Astrocyte (in vitro differentiated cells and primary cell): ENCODE measurements at regions not wholly inside any gene's neighbourhood (a gene's known extent, or its start where the extent isn't known, plus 50 kb on each side); places are given as distances from the start of the nearest gene placed in this dataset.

ENCODE experiments used
- DNase-seq: peaks from one replicate; pipeline ENCODE4 v3.0.0-alpha.2; 2010; ENCODE audit warnings: low read depth
- FAIRE-seq: peaks from 2 replicates; lab custom pipeline; 2011; peaks lifted over from hg19 to GRCh38; lab: Jason Lieb, UNC
- H2AFZ ChIP-seq: 2 replicates; pipeline ENCODE4 v1.6.0; 2012; ENCODE audit warnings: low read depth, low read length, inconsistent platforms
- H3K27ac ChIP-seq: 2 replicates; pipeline ENCODE4 v1.5.1; 2011; ENCODE audit warnings: low read depth, low read length, inconsistent platforms
- H3K27me3 ChIP-seq: 2 replicates; pipeline ENCODE4 v1.6.0; 2011; ENCODE audit warnings: low read length, inconsistent platforms; ENCODE audit not compliant: insufficient read depth
- H3K36me3 ChIP-seq: 2 replicates; pipeline ENCODE4 v1.5.1; 2011; ENCODE audit warnings: low read length, inconsistent platforms; ENCODE audit not compliant: insufficient read depth
- H3K4me1 ChIP-seq: 2 replicates; pipeline ENCODE4 v1.5.1; 2011; ENCODE audit warnings: low read length, inconsistent platforms; ENCODE audit not compliant: insufficient read depth
- H3K4me2 ChIP-seq: 2 replicates; pipeline ENCODE4 v1.6.0; 2012; ENCODE audit warnings: low read length, inconsistent platforms
- H3K4me3 ChIP-seq: 2 replicates; pipeline ENCODE4 v1.5.1; 2011; ENCODE audit warnings: low read depth, mild to moderate bottlenecking, low read length, inconsistent platforms; ENCODE audit not compliant: insufficient read depth
- H3K79me2 ChIP-seq: 2 replicates; pipeline ENCODE4 v1.6.0; 2012; ENCODE audit warnings: mild to moderate bottlenecking, low read length, inconsistent platforms; ENCODE audit not compliant: insufficient read depth
- H3K9ac ChIP-seq: 2 replicates; pipeline ENCODE4 v1.6.0; 2012; ENCODE audit warnings: mild to moderate bottlenecking, low read length, inconsistent platforms
- H3K9me3 ChIP-seq: 2 replicates; pipeline ENCODE4 v1.5.1; 2012; ENCODE audit warnings: low read depth, mild to moderate bottlenecking, low read length, inconsistent platforms; ENCODE audit not compliant: insufficient read depth
- H4K20me1 ChIP-seq: 2 replicates; pipeline ENCODE4 v1.6.0; 2012; ENCODE audit warnings: low read length, inconsistent platforms; ENCODE audit not compliant: insufficient read depth
- H3K27ac Mint-ChIP-seq: one replicate; pipeline ENCODE4 v1.8.0; 2021; ENCODE audit warnings: mild to moderate bottlenecking, mixed read lengths; ENCODE audit not compliant: unreplicated experiment
- H3K27me3 Mint-ChIP-seq: one replicate; pipeline ENCODE4 v1.8.0; 2021; ENCODE audit warnings: low read depth, mixed read lengths; ENCODE audit not compliant: unreplicated experiment
- H3K36me3 Mint-ChIP-seq: one replicate; pipeline ENCODE4 v1.8.0; 2021; ENCODE audit warnings: low read depth, mixed read lengths; ENCODE audit not compliant: unreplicated experiment
- H3K4me1 Mint-ChIP-seq: one replicate; pipeline ENCODE4 v1.8.0; 2021; ENCODE audit warnings: low read depth, mixed read lengths; ENCODE audit not compliant: unreplicated experiment
- H3K4me3 Mint-ChIP-seq: one replicate; pipeline ENCODE4 v1.8.0; 2021; ENCODE audit warnings: mild to moderate bottlenecking, moderate library complexity, mixed read lengths; ENCODE audit not compliant: unreplicated experiment
- H3K9me3 Mint-ChIP-seq: one replicate; pipeline ENCODE4 v1.8.0; 2021; ENCODE audit warnings: mild to moderate bottlenecking, mixed read lengths; ENCODE audit not compliant: unreplicated experiment
- EZH2 ChIP-seq: IDR thresholded peaks from 2 replicates; pipeline ENCODE4 v1.6.1; 2012; ENCODE audit warnings: mild to moderate bottlenecking, low read length, inconsistent platforms; ENCODE audit not compliant: insufficient read depth
- TF ChIP-seq, protein P1 (sequence below): IDR thresholded peaks from 2 replicates; pipeline ENCODE4 v1.5.1; 2011; ENCODE audit warnings: low read depth, mild to moderate bottlenecking, inconsistent platforms, low read length, moderate library complexity; ENCODE audit not compliant: insufficient read depth

DNA sequence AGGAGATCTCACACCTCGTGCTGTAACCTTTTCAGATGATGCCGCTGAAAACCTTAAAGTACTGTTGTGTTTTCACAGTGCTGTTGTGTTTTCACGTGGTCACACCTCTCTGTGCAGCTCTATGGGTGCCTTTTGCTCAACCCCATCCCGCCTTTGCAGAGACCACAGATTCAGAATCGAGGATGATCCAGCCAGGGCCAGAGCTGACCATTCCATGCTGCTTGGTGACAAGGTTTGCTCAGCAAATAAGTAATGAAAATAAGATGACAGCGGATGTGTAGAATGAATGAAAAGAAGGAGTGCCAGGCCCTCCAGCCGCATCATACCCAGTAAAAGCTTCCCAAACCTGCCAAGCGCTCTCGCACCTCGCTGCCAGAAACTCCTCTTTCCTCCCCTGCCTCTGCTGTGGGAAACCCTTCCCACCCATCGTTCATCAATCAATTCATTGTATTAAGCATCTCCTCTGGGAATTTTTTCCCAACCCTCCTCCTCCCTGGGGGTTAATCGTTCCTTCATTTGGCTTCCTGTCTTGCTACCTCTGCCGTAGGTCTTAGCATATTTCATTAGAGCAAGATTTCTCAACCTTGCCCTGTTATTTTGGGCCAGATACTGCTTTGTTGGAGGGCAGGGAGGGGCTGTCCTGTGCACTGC lies 93.4 kb upstream of the CRHR1 start:
- no peak overlapping the region for H3K4me2 ChIP-seq

DNA sequence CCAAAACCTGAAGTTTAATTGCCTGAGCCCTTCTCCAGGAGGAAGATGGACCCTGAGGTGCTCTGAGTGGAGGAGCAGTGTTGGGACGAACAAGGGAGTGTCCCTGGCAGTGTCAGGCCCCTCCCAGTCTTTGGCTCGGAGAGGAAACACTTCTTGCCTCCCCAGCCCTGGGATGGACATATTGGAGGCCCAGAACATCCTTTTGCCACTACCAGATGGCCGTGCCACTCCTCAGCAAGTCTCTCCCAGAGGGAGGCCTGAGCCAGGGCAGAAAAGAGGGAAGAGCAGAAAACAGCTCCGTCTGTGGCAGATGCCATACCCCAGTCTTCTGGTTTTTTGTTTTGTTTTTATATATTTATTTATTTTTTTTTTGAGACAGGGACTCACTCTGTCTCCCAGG lies 91.5 kb upstream of the CRHR1 start:
- no peaks in the 10 kb centered on the region for H3K36me3 Mint-ChIP-seq
- peaks cover 25% of the 10 kb centered on the region for H3K27me3 ChIP-seq
- DNase-seq (no peak), FAIRE-seq (no peak)
- no peak overlapping the region for H3K27ac ChIP-seq
- no peak overlapping the region for H3K4me3 Mint-ChIP-seq
- H3K79me2 ChIP-seq: no peaks in the 10 kb centered on the region
- no peaks in the 10 kb centered on the region for H3K4me1 Mint-ChIP-seq
- no peak overlapping the region for H2AFZ ChIP-seq
- H3K27ac Mint-ChIP-seq: no peak overlapping the region
- TF ChIP-seq, protein P1, sequence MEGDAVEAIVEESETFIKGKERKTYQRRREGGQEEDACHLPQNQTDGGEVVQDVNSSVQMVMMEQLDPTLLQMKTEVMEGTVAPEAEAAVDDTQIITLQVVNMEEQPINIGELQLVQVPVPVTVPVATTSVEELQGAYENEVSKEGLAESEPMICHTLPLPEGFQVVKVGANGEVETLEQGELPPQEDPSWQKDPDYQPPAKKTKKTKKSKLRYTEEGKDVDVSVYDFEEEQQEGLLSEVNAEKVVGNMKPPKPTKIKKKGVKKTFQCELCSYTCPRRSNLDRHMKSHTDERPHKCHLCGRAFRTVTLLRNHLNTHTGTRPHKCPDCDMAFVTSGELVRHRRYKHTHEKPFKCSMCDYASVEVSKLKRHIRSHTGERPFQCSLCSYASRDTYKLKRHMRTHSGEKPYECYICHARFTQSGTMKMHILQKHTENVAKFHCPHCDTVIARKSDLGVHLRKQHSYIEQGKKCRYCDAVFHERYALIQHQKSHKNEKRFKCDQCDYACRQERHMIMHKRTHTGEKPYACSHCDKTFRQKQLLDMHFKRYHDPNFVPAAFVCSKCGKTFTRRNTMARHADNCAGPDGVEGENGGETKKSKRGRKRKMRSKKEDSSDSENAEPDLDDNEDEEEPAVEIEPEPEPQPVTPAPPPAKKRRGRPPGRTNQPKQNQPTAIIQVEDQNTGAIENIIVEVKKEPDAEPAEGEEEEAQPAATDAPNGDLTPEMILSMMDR: no peak
- TF ChIP-seq EZH2: no peak
- H3K9me3 ChIP-seq: no peaks in the 10 kb centered on the region
- no peaks in the 10 kb centered on the region for H3K36me3 ChIP-seq
- H3K4me2 ChIP-seq: no peak overlapping the region
- no peaks in the 10 kb centered on the region for H4K20me1 ChIP-seq
- H3K9me3 Mint-ChIP-seq: peaks cover 3% of the 10 kb centered on the region
- no peak overlapping the region for H3K4me3 ChIP-seq
- no peaks in the 10 kb centered on the region for H3K4me1 ChIP-seq
- H3K27me3 Mint-ChIP-seq: peaks cover 58% of the 10 kb centered on the region
- H3K9ac ChIP-seq: no peak overlapping the region

More for the DNA sequence above, 93.4 kb upstream of the CRHR1 start:
- FAIRE-seq (no peak), DNase-seq (no peak)
- Mint-ChIP-seq H3K27ac (no peak overlapping the region), H3K36me3 (no peaks in the 10 kb centered on the region), H3K4me3 (no peak overlapping the region), H3K4me1 (no peaks in the 10 kb centered on the region), H3K27me3 (peaks cover 50% of the 10 kb centered on the region), H3K9me3 (peaks cover 3% of the 10 kb centered on the region)
- no peaks in the 10 kb centered on the region for H3K79me2 ChIP-seq
- no peak overlapping the region for H3K9ac ChIP-seq
- no peak overlapping the region for H3K27ac ChIP-seq
- H3K36me3 ChIP-seq: no peaks in the 10 kb centered on the region
- no peaks in the 10 kb centered on the region for H3K4me1 ChIP-seq
- H3K27me3 ChIP-seq: peaks cover 21% of the 10 kb centered on the region
- no peaks in the 10 kb centered on the region for H4K20me1 ChIP-seq
- no peaks in the 10 kb centered on the region for H3K9me3 ChIP-seq
- TF ChIP-seq, protein P1: no peak
- TF ChIP-seq EZH2: no peak
- H2AFZ ChIP-seq: no peak overlapping the region
- H3K4me3 ChIP-seq: no peak overlapping the region

DNA sequence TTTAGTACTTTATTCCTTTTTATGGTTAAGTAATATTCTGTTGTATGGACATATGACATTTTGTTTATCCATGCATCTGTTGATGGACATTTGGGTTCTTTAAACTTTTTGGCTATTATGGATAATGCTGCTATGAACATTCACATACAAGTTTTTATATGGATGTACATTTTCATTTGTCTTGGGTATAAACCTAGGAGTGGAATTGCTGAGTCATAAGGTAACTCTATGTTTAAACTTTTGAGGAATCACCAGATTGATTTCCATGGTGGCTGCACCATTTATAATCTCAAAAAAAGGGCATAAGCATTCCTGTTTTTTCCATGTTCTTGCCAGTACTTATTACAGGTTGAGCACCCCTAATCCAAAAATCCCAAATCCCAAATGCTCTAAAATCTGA lies 90.3 kb upstream of the CRHR1 start:
- TF ChIP-seq EZH2: no peak
- TF ChIP-seq, protein P1: no peak
- no peak for DNase-seq
- FAIRE-seq: no peak
- Histone ChIP-seq H3K4me2 (no peak overlapping the region), H2AFZ (no peak overlapping the region), H3K36me3 (no peaks in the 10 kb centered on the region), H3K27ac (no peak overlapping the region), H3K9ac (no peak overlapping the region), H3K27me3 (peaks cover 23% of the 10 kb centered on the region), H3K79me2 (no peaks in the 10 kb centered on the region), H3K9me3 (no peaks in the 10 kb centered on the region), H3K4me3 (no peak overlapping the region), H4K20me1 (no peaks in the 10 kb centered on the region), H3K4me1 (no peaks in the 10 kb centered on the region)
- Mint-ChIP-seq H3K27me3 (peaks cover 60% of the 10 kb centered on the region), H3K9me3 (peaks cover 6% of the 10 kb centered on the region), H3K4me3 (no peak overlapping the region), H3K4me1 (no peaks in the 10 kb centered on the region), H3K36me3 (no peaks in the 10 kb centered on the region), H3K27ac (no peak overlapping the region)
